C4-2B (cell line): ENCODE measurements at regions not wholly inside any gene's neighbourhood (a gene's known extent, or its start where the extent isn't known, plus 50 kb on each side); places are given as distances from the start of the nearest gene placed in this dataset.

Experiments used
- H3K27ac ChIP-seq: fragments of 450-650 bp; 2 replicates; pipeline ENCODE4 v1.5.1; 2017
- ZFX ChIP-seq: fragments of 450-650 bp; IDR thresholded peaks from 2 replicates; pipeline ENCODE4 v1.6.1; 2017
- TF ChIP-seq, protein P1 (sequence below): fragments of 450-650 bp; conservative IDR thresholded peaks from 2 replicates; pipeline ENCODE4 v1.5.1; 2017; ENCODE audit warnings: mild to moderate bottlenecking

- H3K27ac ChIP-seq: no peak overlapping the region
- no peak for TF ChIP-seq ZFX
- TF ChIP-seq, protein P1, sequence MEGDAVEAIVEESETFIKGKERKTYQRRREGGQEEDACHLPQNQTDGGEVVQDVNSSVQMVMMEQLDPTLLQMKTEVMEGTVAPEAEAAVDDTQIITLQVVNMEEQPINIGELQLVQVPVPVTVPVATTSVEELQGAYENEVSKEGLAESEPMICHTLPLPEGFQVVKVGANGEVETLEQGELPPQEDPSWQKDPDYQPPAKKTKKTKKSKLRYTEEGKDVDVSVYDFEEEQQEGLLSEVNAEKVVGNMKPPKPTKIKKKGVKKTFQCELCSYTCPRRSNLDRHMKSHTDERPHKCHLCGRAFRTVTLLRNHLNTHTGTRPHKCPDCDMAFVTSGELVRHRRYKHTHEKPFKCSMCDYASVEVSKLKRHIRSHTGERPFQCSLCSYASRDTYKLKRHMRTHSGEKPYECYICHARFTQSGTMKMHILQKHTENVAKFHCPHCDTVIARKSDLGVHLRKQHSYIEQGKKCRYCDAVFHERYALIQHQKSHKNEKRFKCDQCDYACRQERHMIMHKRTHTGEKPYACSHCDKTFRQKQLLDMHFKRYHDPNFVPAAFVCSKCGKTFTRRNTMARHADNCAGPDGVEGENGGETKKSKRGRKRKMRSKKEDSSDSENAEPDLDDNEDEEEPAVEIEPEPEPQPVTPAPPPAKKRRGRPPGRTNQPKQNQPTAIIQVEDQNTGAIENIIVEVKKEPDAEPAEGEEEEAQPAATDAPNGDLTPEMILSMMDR: no peak
These were observed 75.0 kb upstream of the MBNL1 start for GRCh38 chr3:152193673-152194267.

- no peak overlapping the region for H3K27ac ChIP-seq
- TF ChIP-seq, protein P1: no peak
- TF ChIP-seq ZFX: no peak
These were observed 73.5 kb upstream of the MBNL1 start for GRCh38 chr3:152195206-152195605.

GRCh38 chr3:152196782-152197181, 71.9 kb upstream of the MBNL1 start:
- H3K27ac ChIP-seq: no peak overlapping the region
- TF ChIP-seq, protein P1: no peak
- no peak for TF ChIP-seq ZFX

DNA sequence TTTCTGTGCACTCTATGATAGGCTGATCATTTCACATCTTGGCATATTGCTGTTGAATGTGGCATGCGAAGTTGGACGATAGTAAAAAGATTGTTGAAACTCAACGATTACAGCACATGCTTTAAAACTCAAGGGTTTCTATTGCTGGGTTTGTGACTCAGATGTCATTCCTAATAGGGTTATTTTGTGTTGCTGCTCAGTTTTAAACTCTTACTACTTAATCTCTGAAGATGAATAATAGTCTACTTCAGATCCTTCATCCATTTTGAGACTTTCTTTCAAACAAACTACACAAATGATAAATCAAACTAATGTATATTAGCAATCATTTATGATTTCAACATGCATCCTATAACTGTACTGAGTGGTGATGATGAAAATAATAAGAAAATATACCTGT, 71.3 kb upstream of the MBNL1 start:
- TF ChIP-seq, protein P1: no peak
- no peak for TF ChIP-seq ZFX

DNA sequence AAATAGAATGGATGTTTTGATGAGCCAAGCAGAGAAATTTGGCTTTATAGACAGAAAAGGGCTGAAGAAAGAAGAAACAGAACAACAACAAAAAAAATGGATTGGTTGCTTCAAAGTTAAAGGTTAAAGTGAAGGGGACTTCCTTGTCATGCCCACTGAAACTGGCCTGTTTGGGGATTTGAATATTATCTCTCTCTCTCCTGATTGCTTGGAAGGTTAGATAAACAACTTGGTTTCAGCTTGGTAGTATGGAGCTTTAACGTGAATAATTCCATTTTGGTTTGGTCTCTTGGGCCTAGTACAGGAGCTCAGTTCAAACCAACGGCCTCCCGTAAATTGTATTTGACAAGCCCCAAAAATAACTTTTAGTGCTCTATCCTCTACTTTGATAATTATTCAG, 70.8 kb upstream of the MBNL1 start:
- no peak overlapping the region for H3K27ac ChIP-seq
- TF ChIP-seq, protein P1: no peak
- TF ChIP-seq ZFX: no peak

More for the DNA sequence above, 71.3 kb upstream of the MBNL1 start:
- no peak overlapping the region for H3K27ac ChIP-seq

- no peak for TF ChIP-seq ZFX
- TF ChIP-seq, protein P1: no peak
These were observed 70.1 kb upstream of the MBNL1 start for GRCh38 chr3:152198665-152199064.

DNA sequence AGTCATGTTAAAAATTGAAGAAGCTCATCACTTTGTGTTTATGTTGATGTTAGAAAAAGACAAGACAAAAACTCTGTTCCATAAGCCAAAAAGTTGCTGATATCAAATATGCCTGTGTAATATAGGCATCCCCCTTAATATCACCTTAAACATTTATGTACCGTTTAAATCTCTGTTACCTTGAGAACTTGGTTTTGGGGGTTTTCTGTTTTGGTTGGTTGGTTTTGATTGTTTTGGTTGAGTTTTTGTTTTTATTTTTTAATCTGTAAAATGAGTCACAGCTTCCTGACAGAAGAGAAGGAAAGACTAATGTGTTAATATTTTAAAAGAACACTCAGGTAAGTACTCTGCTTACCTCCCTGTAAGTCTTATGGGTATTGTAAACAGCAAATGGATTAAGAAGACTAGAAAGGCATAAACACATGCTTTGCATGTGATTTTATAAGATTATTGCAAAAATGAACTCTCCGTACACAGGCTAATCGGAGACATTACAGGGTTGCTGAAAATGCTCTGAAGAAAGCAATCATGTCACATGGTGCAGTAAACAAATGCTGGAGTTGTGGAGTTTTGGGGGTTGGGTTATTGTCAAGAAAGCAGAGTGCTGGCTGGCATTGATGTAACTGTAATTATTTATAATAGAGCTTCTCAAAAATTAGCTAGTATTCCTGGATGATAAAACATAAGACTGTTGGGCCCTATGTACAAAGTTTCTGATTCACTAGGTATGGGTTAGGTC, 69.5 kb upstream of the MBNL1 start:
- H3K27ac ChIP-seq: no peak overlapping the region

More at GRCh38 chr3:152198665-152199064, 70.1 kb upstream of the MBNL1 start:
- no peak overlapping the region for H3K27ac ChIP-seq

More for the DNA sequence above, 69.5 kb upstream of the MBNL1 start:
- no peak for TF ChIP-seq ZFX
- TF ChIP-seq, protein P1: no peak
